ENCODE measurements at regions not wholly inside any gene's neighbourhood (a gene's known extent, or its start where the extent isn't known, plus 50 kb on each side); places are given as distances from the start of the nearest gene placed in this dataset.

GRCh38 chr18:55838319-55838718 lies 250.3 kb upstream of the TCF4 start:
- TF ChIP-seq CTCF (IDR thresholded peaks at IDR 0.05; ENCODE audit: insufficient read depth, low read depth, low read length) (no peak), EZH2 (IDR thresholded peaks at IDR 0.05; ENCODE audit: insufficient read depth, low read length) (no peak)
